GM23338 (cell line): ENCODE measurements at regions not wholly inside any gene's neighbourhood (a gene's known extent, or its start where the extent isn't known, plus 50 kb on each side); places are given as distances from the start of the nearest gene placed in this dataset.

Source experiments
- ATAC-seq: fragments of 200-7000 bp; cut with Tn5 transposase; 3 replicates; pipeline ENCODE4 v1.9.1; 2020
- DNase-seq: peaks from one replicate; pipeline ENCODE4 v3.0.0-alpha.2; 2015; ENCODE audit warnings: low spot score
- H2AFZ ChIP-seq: fragments of 200-600 bp; sonication (generic); 2 replicates; pipeline ENCODE4 v1.8.0; 2016; ENCODE audit warnings: antibody characterized with exemption, mild to moderate bottlenecking, moderate library complexity
- H3F3A ChIP-seq: fragments of 200-600 bp; sonication (generic); replicated peaks from 2 replicates; pipeline ENCODE4 v1.8.0; 2017; ENCODE audit warnings: antibody characterized with exemption, mixed run types, low read depth
- H3K27ac ChIP-seq: fragments of 200-600 bp; sonication (generic); 2 replicates; pipeline ENCODE4 v1.6.1; 2016; ENCODE audit warnings: low read depth
- H3K27me3 ChIP-seq: fragments of 200-600 bp; sonication (generic); 2 replicates; pipeline ENCODE4 v1.8.0; 2016; ENCODE audit warnings: mild to moderate bottlenecking, mixed run types, moderate library complexity; ENCODE audit not compliant: insufficient read depth
- H3K36me3 ChIP-seq: fragments of 200-600 bp; sonication (generic); 2 replicates; pipeline ENCODE4 v1.8.0; 2016; ENCODE audit warnings: mild to moderate bottlenecking; ENCODE audit not compliant: insufficient read depth
- H3K4me1 ChIP-seq: fragments of 200-600 bp; sonication (generic); 2 replicates; pipeline ENCODE4 v1.8.0; 2016; ENCODE audit warnings: mild to moderate bottlenecking, moderate library complexity; ENCODE audit not compliant: insufficient read depth
- H3K4me2 ChIP-seq: fragments of 200-600 bp; sonication (generic); 2 replicates; pipeline ENCODE4 v1.7.1; 2017; ENCODE audit warnings: mixed run types
- H3K4me3 ChIP-seq: fragments of 200-600 bp; sonication (generic); 2 replicates; pipeline ENCODE4 v1.6.1; 2016; ENCODE audit warnings: mixed run types
- H3K79me2 ChIP-seq: fragments of 200-600 bp; sonication (generic); replicated peaks from 2 replicates; pipeline ENCODE4 v1.8.0; 2017; ENCODE audit warnings: mild to moderate bottlenecking; ENCODE audit not compliant: insufficient read depth
- H3K9me2 ChIP-seq: fragments of 200-600 bp; sonication (generic); 2 replicates; pipeline ENCODE4 v1.8.0; 2017; ENCODE audit not compliant: insufficient read depth
- H4K20me1 ChIP-seq: fragments of 200-600 bp; sonication (generic); replicated peaks from 2 replicates; pipeline ENCODE4 v1.8.0; 2017; ENCODE audit warnings: mild to moderate bottlenecking; ENCODE audit not compliant: insufficient read depth
- H3K27ac Mint-ChIP-seq: 2 replicates; pipeline ENCODE4 v1.8.0; 2020; ENCODE audit warnings: inconsistent platforms, mild to moderate bottlenecking, moderate library complexity, mixed read lengths
- H3K27me3 Mint-ChIP-seq: 3 replicates; pipeline ENCODE4 v1.8.0; 2022; ENCODE audit warnings: low read depth, mild to moderate bottlenecking, moderate library complexity, mixed read lengths, inconsistent platforms; ENCODE audit not compliant: insufficient read depth, poor library complexity
- H3K36me3 Mint-ChIP-seq: 3 replicates; pipeline ENCODE4 v1.8.0; 2021; ENCODE audit warnings: low read depth, mild to moderate bottlenecking, inconsistent platforms, moderate library complexity, mixed read lengths
- H3K4me1 Mint-ChIP-seq: 3 replicates; pipeline ENCODE4 v1.8.0; 2020; ENCODE audit warnings: mild to moderate bottlenecking, inconsistent platforms, mixed read lengths
- H3K4me3 Mint-ChIP-seq: 3 replicates; pipeline ENCODE4 v1.8.0; 2021; ENCODE audit warnings: moderate library complexity, mild to moderate bottlenecking, inconsistent platforms, mixed read lengths
- H3K9me3 Mint-ChIP-seq: 3 replicates; pipeline ENCODE4 v1.8.0; 2020; ENCODE audit warnings: moderate library complexity, mild to moderate bottlenecking, inconsistent platforms, mixed read lengths
- CREB1 ChIP-seq: fragments of 250-450 bp; sonication (Bioruptor Pico); IDR thresholded peaks from 2 replicates; pipeline ENCODE4 v1.5.0; 2020; ENCODE audit warnings: low read depth, mild to moderate bottlenecking, moderate library complexity
- EZH2 ChIP-seq: fragments of 200-600 bp; sonication (generic); IDR thresholded peaks from one replicate; pipeline ENCODE4 v1.8.0; 2017; ENCODE audit warnings: antibody characterized with exemption, mild to moderate bottlenecking, low read depth; ENCODE audit not compliant: unreplicated experiment
- EZH2phosphoT487 ChIP-seq: fragments of 200-600 bp; sonication (generic); IDR thresholded peaks from one replicate; pipeline ENCODE4 v1.8.1; 2018; ENCODE audit warnings: antibody characterized with exemption; ENCODE audit not compliant: unreplicated experiment
- JUNB ChIP-seq: IDR thresholded peaks from one replicate; pipeline ENCODE4 v1.6.1; 2016; ENCODE audit warnings: antibody characterized with exemption; ENCODE audit not compliant: unreplicated experiment
- NANOG ChIP-seq: IDR thresholded peaks from 2 replicates; pipeline ENCODE4 v1.6.1; 2016; ENCODE audit warnings: antibody characterized with exemption, borderline replicate concordance
- POLR2AphosphoS5 ChIP-seq: IDR thresholded peaks from 2 replicates; pipeline ENCODE4 v1.6.1; 2016; ENCODE audit warnings: antibody characterized with exemption, low read depth
- STAT1 ChIP-seq: IDR thresholded peaks from one replicate; pipeline ENCODE4 v1.6.1; 2016; ENCODE audit warnings: antibody characterized with exemption; ENCODE audit not compliant: unreplicated experiment
- ZNF114 ChIP-seq: fragments of 250-450 bp; sonication (Bioruptor Pico); IDR thresholded peaks from 2 replicates; pipeline ENCODE4 v1.5.0; 2020; ENCODE audit warnings: mild to moderate bottlenecking, moderate library complexity
- ZNF331 ChIP-seq: fragments of 250-450 bp; sonication (Bioruptor Pico); IDR thresholded peaks from 2 replicates; pipeline ENCODE4 v1.5.0; 2020; ENCODE audit warnings: low read depth, mild to moderate bottlenecking, moderate library complexity
- TF ChIP-seq, protein P1 (sequence below): IDR thresholded peaks from 2 replicates; pipeline ENCODE4 v1.6.1; 2016; ENCODE audit warnings: antibody characterized with exemption
- TF ChIP-seq, protein P2 (sequence below), 2 experiments: fragments of 200-600 bp in 1 of 2; sonication (generic) in 1 of 2; conservative IDR thresholded peaks; 2 replicates each; pipeline versions ENCODE4 v1.5.1 to v1.6.1; 2016 to 2017; ENCODE audit warnings: antibody characterized with exemption in 2 of 2, low read depth in 2 of 2, mild to moderate bottlenecking in 2 of 2, moderate library complexity in 1 of 2
- TF ChIP-seq, protein P3 (sequence below): IDR thresholded peaks from one replicate; pipeline ENCODE4 v1.6.1; 2018; ENCODE audit warnings: antibody characterized with exemption; ENCODE audit not compliant: unreplicated experiment

DNA sequence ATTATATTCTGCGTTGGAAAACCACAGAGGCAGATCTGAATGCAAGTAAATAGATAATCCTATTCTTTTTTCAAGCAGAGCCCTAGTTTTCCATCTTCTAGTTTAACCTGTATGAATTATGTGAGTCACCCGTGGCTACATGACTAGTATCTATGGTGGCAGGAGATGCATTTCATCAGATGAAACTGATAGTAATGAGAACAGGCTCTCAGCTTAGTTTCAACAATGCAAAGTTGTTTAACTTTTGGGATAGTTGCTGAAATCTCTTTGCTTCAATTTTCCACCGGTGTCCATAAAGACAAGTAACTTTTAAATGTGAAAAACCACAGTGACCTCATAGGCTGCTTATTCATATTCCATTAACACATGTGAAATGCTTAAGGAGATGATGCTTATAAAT is 1317.4 kb upstream of the TENM3 start (continued):
- no peak for TF ChIP-seq EZH2
- TF ChIP-seq, protein P1, sequence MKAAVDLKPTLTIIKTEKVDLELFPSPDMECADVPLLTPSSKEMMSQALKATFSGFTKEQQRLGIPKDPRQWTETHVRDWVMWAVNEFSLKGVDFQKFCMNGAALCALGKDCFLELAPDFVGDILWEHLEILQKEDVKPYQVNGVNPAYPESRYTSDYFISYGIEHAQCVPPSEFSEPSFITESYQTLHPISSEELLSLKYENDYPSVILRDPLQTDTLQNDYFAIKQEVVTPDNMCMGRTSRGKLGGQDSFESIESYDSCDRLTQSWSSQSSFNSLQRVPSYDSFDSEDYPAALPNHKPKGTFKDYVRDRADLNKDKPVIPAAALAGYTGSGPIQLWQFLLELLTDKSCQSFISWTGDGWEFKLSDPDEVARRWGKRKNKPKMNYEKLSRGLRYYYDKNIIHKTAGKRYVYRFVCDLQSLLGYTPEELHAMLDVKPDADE: no peak
- no peak for TF ChIP-seq NANOG
- no peak for TF ChIP-seq ZNF331 (CRISPR knock-in tag)
- no peak for TF ChIP-seq STAT1
- TF ChIP-seq, protein P2, sequence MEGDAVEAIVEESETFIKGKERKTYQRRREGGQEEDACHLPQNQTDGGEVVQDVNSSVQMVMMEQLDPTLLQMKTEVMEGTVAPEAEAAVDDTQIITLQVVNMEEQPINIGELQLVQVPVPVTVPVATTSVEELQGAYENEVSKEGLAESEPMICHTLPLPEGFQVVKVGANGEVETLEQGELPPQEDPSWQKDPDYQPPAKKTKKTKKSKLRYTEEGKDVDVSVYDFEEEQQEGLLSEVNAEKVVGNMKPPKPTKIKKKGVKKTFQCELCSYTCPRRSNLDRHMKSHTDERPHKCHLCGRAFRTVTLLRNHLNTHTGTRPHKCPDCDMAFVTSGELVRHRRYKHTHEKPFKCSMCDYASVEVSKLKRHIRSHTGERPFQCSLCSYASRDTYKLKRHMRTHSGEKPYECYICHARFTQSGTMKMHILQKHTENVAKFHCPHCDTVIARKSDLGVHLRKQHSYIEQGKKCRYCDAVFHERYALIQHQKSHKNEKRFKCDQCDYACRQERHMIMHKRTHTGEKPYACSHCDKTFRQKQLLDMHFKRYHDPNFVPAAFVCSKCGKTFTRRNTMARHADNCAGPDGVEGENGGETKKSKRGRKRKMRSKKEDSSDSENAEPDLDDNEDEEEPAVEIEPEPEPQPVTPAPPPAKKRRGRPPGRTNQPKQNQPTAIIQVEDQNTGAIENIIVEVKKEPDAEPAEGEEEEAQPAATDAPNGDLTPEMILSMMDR (conservative IDR thresholded peaks at IDR 0.05; ENCODE audit: low read depth in 2 of 2): no peak

DNA sequence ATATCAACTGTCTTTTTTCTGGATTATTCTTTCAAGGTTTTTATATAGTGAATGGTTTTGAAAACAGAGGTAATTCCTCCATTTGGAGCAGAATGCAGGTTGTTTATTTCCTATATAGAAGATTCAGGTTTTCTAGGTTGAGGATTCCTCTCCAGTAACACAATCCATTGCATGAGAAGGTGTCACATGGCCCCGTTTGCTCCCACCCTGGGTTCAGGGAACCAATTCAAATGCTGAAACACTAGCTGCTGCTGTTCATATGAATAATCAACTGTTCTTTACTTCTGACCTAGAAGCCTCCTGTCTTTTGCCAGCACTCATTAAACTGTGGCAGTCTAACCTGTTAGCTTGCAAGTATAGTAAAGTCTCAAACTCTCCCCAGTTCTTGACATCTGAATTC is 1316.9 kb upstream of the TENM3 start:
- H3K79me2 ChIP-seq: no peaks in the 10 kb centered on the region
- TF ChIP-seq JUNB: no peak
- no peak for TF ChIP-seq CREB1 (CRISPR knock-in tag)
- TF ChIP-seq, protein P3, sequence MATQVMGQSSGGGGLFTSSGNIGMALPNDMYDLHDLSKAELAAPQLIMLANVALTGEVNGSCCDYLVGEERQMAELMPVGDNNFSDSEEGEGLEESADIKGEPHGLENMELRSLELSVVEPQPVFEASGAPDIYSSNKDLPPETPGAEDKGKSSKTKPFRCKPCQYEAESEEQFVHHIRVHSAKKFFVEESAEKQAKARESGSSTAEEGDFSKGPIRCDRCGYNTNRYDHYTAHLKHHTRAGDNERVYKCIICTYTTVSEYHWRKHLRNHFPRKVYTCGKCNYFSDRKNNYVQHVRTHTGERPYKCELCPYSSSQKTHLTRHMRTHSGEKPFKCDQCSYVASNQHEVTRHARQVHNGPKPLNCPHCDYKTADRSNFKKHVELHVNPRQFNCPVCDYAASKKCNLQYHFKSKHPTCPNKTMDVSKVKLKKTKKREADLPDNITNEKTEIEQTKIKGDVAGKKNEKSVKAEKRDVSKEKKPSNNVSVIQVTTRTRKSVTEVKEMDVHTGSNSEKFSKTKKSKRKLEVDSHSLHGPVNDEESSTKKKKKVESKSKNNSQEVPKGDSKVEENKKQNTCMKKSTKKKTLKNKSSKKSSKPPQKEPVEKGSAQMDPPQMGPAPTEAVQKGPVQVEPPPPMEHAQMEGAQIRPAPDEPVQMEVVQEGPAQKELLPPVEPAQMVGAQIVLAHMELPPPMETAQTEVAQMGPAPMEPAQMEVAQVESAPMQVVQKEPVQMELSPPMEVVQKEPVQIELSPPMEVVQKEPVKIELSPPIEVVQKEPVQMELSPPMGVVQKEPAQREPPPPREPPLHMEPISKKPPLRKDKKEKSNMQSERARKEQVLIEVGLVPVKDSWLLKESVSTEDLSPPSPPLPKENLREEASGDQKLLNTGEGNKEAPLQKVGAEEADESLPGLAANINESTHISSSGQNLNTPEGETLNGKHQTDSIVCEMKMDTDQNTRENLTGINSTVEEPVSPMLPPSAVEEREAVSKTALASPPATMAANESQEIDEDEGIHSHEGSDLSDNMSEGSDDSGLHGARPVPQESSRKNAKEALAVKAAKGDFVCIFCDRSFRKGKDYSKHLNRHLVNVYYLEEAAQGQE: no peak
- no peak for TF ChIP-seq EZH2phosphoT487
- no peak for TF ChIP-seq EZH2
- TF ChIP-seq POLR2AphosphoS5: no peak
- no peak for TF ChIP-seq NANOG
- no peak for TF ChIP-seq ZNF114 (CRISPR knock-in tag)
- TF ChIP-seq, protein P2 (conservative IDR thresholded peaks at IDR 0.05; ENCODE audit: low read depth in 2 of 2): no peak
- no peak for TF ChIP-seq ZNF331 (CRISPR knock-in tag)
- Mint-ChIP-seq H3K4me3 (no peak overlapping the region), H3K36me3 (no peaks in the 10 kb centered on the region), H3K27me3 (no peaks in the 10 kb centered on the region), H3K9me3 (no peaks in the 10 kb centered on the region), H3K4me1 (peaks cover 15% of the 10 kb centered on the region; the same call in 1 of the 3 replicates), H3K27ac (no peak overlapping the region)
- peak; percentile 77 for ATAC-seq
- H4K20me1 ChIP-seq: no peaks in the 10 kb centered on the region
- H3K4me2 ChIP-seq: peak overlapping the region; percentile 9; the same call in 1 of the 2 replicates
- H3K9me2 ChIP-seq: no peaks in the 10 kb centered on the region; the same call in 1 of the 2 replicates
- no peak overlapping the region for H3K27ac ChIP-seq
- H3K4me1 ChIP-seq: peaks cover 12% of the 10 kb centered on the region
- DNase-seq: peak; percentile 15
- H2AFZ ChIP-seq: peak overlapping the region; percentile 35; the same call in 1 of the 2 replicates
- no peaks in the 10 kb centered on the region for H3K27me3 ChIP-seq
- no peaks in the 10 kb centered on the region for H3K36me3 ChIP-seq
- H3K4me3 ChIP-seq: no peak overlapping the region
- no peaks in the 10 kb centered on the region for H3F3A ChIP-seq
